ENCODE measurements at regions not wholly inside any gene's neighbourhood (a gene's known extent, or its start where the extent isn't known, plus 50 kb on each side); places are given as distances from the start of the nearest gene placed in this dataset.

- ChIA-PET POLR2A (no interaction called here), CTCF (no interaction called here)
- Histone ChIP-seq H3K27me3 (replicated peaks; ENCODE audit: control insufficient read depth, insufficient read depth, low read length) (no peaks in the 10 kb centered on the region), H3K9me3 (no peaks in the 10 kb centered on the region), H3K36me3 (ENCODE audit: control insufficient read depth, insufficient read depth, low read length) (no peaks in the 10 kb centered on the region), H3K4me1 (no peaks in the 10 kb centered on the region), H3K4me3 (ENCODE audit: low read depth, low read length) (no peak overlapping the region)
- TF ChIP-seq CTCF (IDR thresholded peaks at IDR 0.05; ENCODE audit: insufficient read depth in 1 of 2, low read depth in 1 of 2, low read length in 1 of 2, severe bottlenecking in 1 of 2, unreplicated experiment in 1 of 2) = no peak
- Mint-ChIP-seq H3K4me1 (ENCODE audit: low read depth, unreplicated experiment) (no peaks in the 10 kb centered on the region), H3K27me3 (ENCODE audit: insufficient read depth, unreplicated experiment) (peaks cover 6% of the 10 kb centered on the region), H3K9me3 (ENCODE audit: unreplicated experiment) (no peaks in the 10 kb centered on the region), H3K27ac (ENCODE audit: unreplicated experiment) (no peak overlapping the region), H3K36me3 (ENCODE audit: insufficient read depth, unreplicated experiment) (no peaks in the 10 kb centered on the region), H3K4me3 (ENCODE audit: unreplicated experiment) (no peak overlapping the region)
- no peak for DNase-seq
- intact Hi-C loops (cut with micrococcal nuclease; ENCODE audit: unreplicated experiment) = no loop called here
- BruUV-seq (replicated peaks) = no TSS peak
Measured at GRCh38 chr15:36479200-36479896, 100.1 kb upstream of the CDIN1 start.

GRCh38 chr15:36481156-36481555 lies 98.3 kb upstream of the CDIN1 start:
- TF ChIP-seq CTCF (IDR thresholded peaks at IDR 0.05; ENCODE audit: insufficient read depth in 1 of 2, low read depth in 1 of 2, low read length in 1 of 2, severe bottlenecking in 1 of 2, unreplicated experiment in 1 of 2) = no peak
- no peak overlapping the region for H3K4me3 Mint-ChIP-seq (ENCODE audit: unreplicated experiment)
- H3K9me3 Mint-ChIP-seq (ENCODE audit: unreplicated experiment) = no peaks in the 10 kb centered on the region
- Histone ChIP-seq H3K4me3 (ENCODE audit: low read depth, low read length) (no peak overlapping the region), H3K9me3 (no peaks in the 10 kb centered on the region), H3K27me3 (replicated peaks; ENCODE audit: control insufficient read depth, insufficient read depth, low read length) (no peaks in the 10 kb centered on the region), H3K4me1 (no peaks in the 10 kb centered on the region), H3K36me3 (ENCODE audit: control insufficient read depth, insufficient read depth, low read length) (no peaks in the 10 kb centered on the region)
- CTCF ChIA-PET = no interaction called here
- H3K27me3 Mint-ChIP-seq (ENCODE audit: insufficient read depth, unreplicated experiment) = no peaks in the 10 kb centered on the region
- no peaks in the 10 kb centered on the region for H3K4me1 Mint-ChIP-seq (ENCODE audit: low read depth, unreplicated experiment)
- H3K36me3 Mint-ChIP-seq (ENCODE audit: insufficient read depth, unreplicated experiment) = no peaks in the 10 kb centered on the region
- POLR2A ChIA-PET = no interaction called here
- H3K27ac Mint-ChIP-seq (ENCODE audit: unreplicated experiment) = no peak overlapping the region
- no TSS peak for BruUV-seq (replicated peaks)
- DNase-seq = no peak
- intact Hi-C loops (cut with micrococcal nuclease; ENCODE audit: unreplicated experiment) = no loop called here

- DNase-seq = no peak
- Histone ChIP-seq H3K4me1 (no peaks in the 10 kb centered on the region), H3K4me3 (ENCODE audit: low read depth, low read length) (no peak overlapping the region), H3K27me3 (replicated peaks; ENCODE audit: control insufficient read depth, insufficient read depth, low read length) (no peaks in the 10 kb centered on the region), H3K36me3 (ENCODE audit: control insufficient read depth, insufficient read depth, low read length) (no peaks in the 10 kb centered on the region), H3K9me3 (no peaks in the 10 kb centered on the region)
- Mint-ChIP-seq H3K9me3 (ENCODE audit: unreplicated experiment) (no peaks in the 10 kb centered on the region), H3K27ac (ENCODE audit: unreplicated experiment) (no peak overlapping the region), H3K4me3 (ENCODE audit: unreplicated experiment) (no peak overlapping the region), H3K27me3 (ENCODE audit: insufficient read depth, unreplicated experiment) (no peaks in the 10 kb centered on the region), H3K4me1 (ENCODE audit: low read depth, unreplicated experiment) (no peaks in the 10 kb centered on the region), H3K36me3 (ENCODE audit: insufficient read depth, unreplicated experiment) (no peaks in the 10 kb centered on the region)
- no peak for TF ChIP-seq CTCF (IDR thresholded peaks at IDR 0.05; ENCODE audit: insufficient read depth in 1 of 2, low read depth in 1 of 2, low read length in 1 of 2, severe bottlenecking in 1 of 2, unreplicated experiment in 1 of 2)
- no TSS peak for BruUV-seq (replicated peaks)
- ChIA-PET POLR2A (no interaction called here), CTCF (no interaction called here)
- intact Hi-C loops (cut with micrococcal nuclease; ENCODE audit: unreplicated experiment) = no loop called here
Measured at GRCh38 chr15:36483409-36483808, 96.0 kb upstream of the CDIN1 start.

All from Caco-2 (cell line).